ENCODE measurements at regions not wholly inside any gene's neighbourhood (a gene's known extent, or its start where the extent isn't known, plus 50 kb on each side); places are given as distances from the start of the nearest gene placed in this dataset.

- DNase-seq (ENCODE audit: low read depth in 1 of 2, low spot score in 1 of 2): no peak
- no peak for TF ChIP-seq JUND (IDR thresholded peaks at IDR 0.05; ENCODE audit: low read depth)
- in situ Hi-C loops (cut with HindIII; ENCODE audit: low pct_unique_long_range_greater_than_20kb, low sequenced_read_pairs): no loop called here
Observed at GRCh38 chr12:75937486-75937885, 94.1 kb downstream of the PHLDA1 start.

- in situ Hi-C loops (cut with HindIII; ENCODE audit: low pct_unique_long_range_greater_than_20kb, low sequenced_read_pairs): no loop called here
- DNase-seq (ENCODE audit: low read depth in 1 of 2, low spot score in 1 of 2): peak in 1 of 2 experiments; percentile 73
- no peak for TF ChIP-seq JUND (IDR thresholded peaks at IDR 0.05; ENCODE audit: low read depth)
Observed at GRCh38 chr12:75936515-75937440, 94.8 kb downstream of the PHLDA1 start.

GRCh38 chr12:75935539-75936242, 95.9 kb downstream of the PHLDA1 start:
- in situ Hi-C loops (cut with HindIII; ENCODE audit: low pct_unique_long_range_greater_than_20kb, low sequenced_read_pairs): no loop called here
- DNase-seq (ENCODE audit: low read depth in 1 of 2, low spot score in 1 of 2): peak in 1 of 2 experiments; percentile 81
- peak; percentile 75; the same call in 1 of the 2 replicates for TF ChIP-seq JUND (IDR thresholded peaks at IDR 0.05; ENCODE audit: low read depth)

- in situ Hi-C loops (cut with HindIII; ENCODE audit: low pct_unique_long_range_greater_than_20kb, low sequenced_read_pairs): no loop called here
- no peak for TF ChIP-seq JUND (IDR thresholded peaks at IDR 0.05; ENCODE audit: low read depth)
- no peak for DNase-seq (ENCODE audit: low read depth in 1 of 2, low spot score in 1 of 2)
Observed at GRCh38 chr12:75933101-75933500, 98.5 kb downstream of the PHLDA1 start.

GRCh38 chr12:75932241-75932640, 99.3 kb downstream of the PHLDA1 start:
- DNase-seq (ENCODE audit: low read depth in 1 of 2, low spot score in 1 of 2): no peak
- TF ChIP-seq JUND (IDR thresholded peaks at IDR 0.05; ENCODE audit: low read depth): no peak
- in situ Hi-C loops (cut with HindIII; ENCODE audit: low pct_unique_long_range_greater_than_20kb, low sequenced_read_pairs): no loop called here

- no peak for DNase-seq (ENCODE audit: low read depth in 1 of 2, low spot score in 1 of 2)
- in situ Hi-C loops (cut with HindIII; ENCODE audit: low pct_unique_long_range_greater_than_20kb, low sequenced_read_pairs): no loop called here
- no peak for TF ChIP-seq JUND (IDR thresholded peaks at IDR 0.05; ENCODE audit: low read depth)
Observed at GRCh38 chr12:75923964-75924666, 107.5 kb downstream of the PHLDA1 start.

- in situ Hi-C loops (cut with HindIII; ENCODE audit: low pct_unique_long_range_greater_than_20kb, low sequenced_read_pairs): no loop called here
- DNase-seq (ENCODE audit: low read depth in 1 of 2, low spot score in 1 of 2): no peak
- no peak for TF ChIP-seq JUND (IDR thresholded peaks at IDR 0.05; ENCODE audit: low read depth)
Observed at GRCh38 chr12:75922944-75923642, 108.5 kb downstream of the PHLDA1 start.

- DNase-seq (ENCODE audit: low read depth in 1 of 2, low spot score in 1 of 2): peak; percentile 59 to 93
- in situ Hi-C loops (cut with HindIII; ENCODE audit: low pct_unique_long_range_greater_than_20kb, low sequenced_read_pairs): no loop called here
- peak; percentile 96 for TF ChIP-seq JUND (IDR thresholded peaks at IDR 0.05; ENCODE audit: low read depth)
Observed at GRCh38 chr12:75921622-75922289, 109.8 kb downstream of the PHLDA1 start.

- DNase-seq (ENCODE audit: low read depth in 1 of 2, low spot score in 1 of 2): no peak
Observed at GRCh38 chr12:75917715-75918114, 113.9 kb downstream of the PHLDA1 start.

GRCh38 chr12:75917083-75917482, 114.5 kb downstream of the PHLDA1 start:
- DNase-seq (ENCODE audit: low read depth in 1 of 2, low spot score in 1 of 2): no peak
- no peak for TF ChIP-seq JUND (IDR thresholded peaks at IDR 0.05; ENCODE audit: low read depth)
- in situ Hi-C loops (cut with HindIII; ENCODE audit: low pct_unique_long_range_greater_than_20kb, low sequenced_read_pairs): no loop called here

More at GRCh38 chr12:75917715-75918114, 113.9 kb downstream of the PHLDA1 start:
- TF ChIP-seq JUND (IDR thresholded peaks at IDR 0.05; ENCODE audit: low read depth): no peak
- in situ Hi-C loops (cut with HindIII; ENCODE audit: low pct_unique_long_range_greater_than_20kb, low sequenced_read_pairs): no loop called here

- DNase-seq (ENCODE audit: low read depth in 1 of 2, low spot score in 1 of 2): no peak
- no peak for TF ChIP-seq JUND (IDR thresholded peaks at IDR 0.05; ENCODE audit: low read depth)
- in situ Hi-C loops (cut with HindIII; ENCODE audit: low pct_unique_long_range_greater_than_20kb, low sequenced_read_pairs): no loop called here
Observed at GRCh38 chr12:75913502-75914351, 117.8 kb downstream of the PHLDA1 start.
